GM12878 (cell line): ENCODE measurements at regions not wholly inside any gene's neighbourhood (a gene's known extent, or its start where the extent isn't known, plus 50 kb on each side); places are given as distances from the start of the nearest gene placed in this dataset.

Experiments
- ATAC-seq: fragments of 200-7000 bp; cut with Tn5 transposase; 3 replicates; pipeline ENCODE4 v1.9.1; 2020; ENCODE audit warnings: mild to moderate bottlenecking, moderate library complexity
- BruUV-seq: library from RNA; stranded (reverse); fragments of 400-500 nt; replicated peaks from 2 replicates; lab custom pipeline; 2021; lab: Mats Ljungman, UMichigan
- CTCF ChIA-PET: fragments of 300-600 bp; sonication (Branson Sonifier 250); formaldehyde crosslinking; extraction: SDS; loops from one replicate; lab custom pipeline; 2021; ENCODE audit warnings: inconsistent platforms; lab: Yijun Ruan, JAX
- POLR2A ChIA-PET: fragments of 350-600 bp; formaldehyde crosslinking; extraction: SDS; loops from one replicate; lab custom pipeline; 2021; ENCODE audit warnings: inconsistent platforms; lab: Charles Lee
- RAD21 ChIA-PET: fragments of 300-600 bp; sonication (Branson Sonifier 250); formaldehyde crosslinking; loops from one replicate; lab custom pipeline; 2023; ENCODE audit warnings: antibody characterized with exemption; ENCODE audit not compliant: unreplicated experiment; lab: Charles Lee
- SMC1A ChIA-PET: fragments of 300-600 bp; sonication (Branson Sonifier 250); formaldehyde crosslinking; loops from one replicate; lab custom pipeline; 2023; ENCODE audit not compliant: unreplicated experiment, uncharacterized antibody; lab: Charles Lee
- DNase-seq: peaks from one replicate; pipeline ENCODE4 v3.0.0-alpha.2; 2011; ENCODE audit warnings: low read depth, low spot score
- FAIRE-seq: peaks from 3 replicates; lab custom pipeline; 2011; peaks lifted over from hg19 to GRCh38; lab: Jason Lieb, UNC
- H2AFZ ChIP-seq: 2 replicates; pipeline ENCODE4 v1.6.0; 2011; ENCODE audit warnings: low read depth, low read length, control low read depth; ENCODE audit not compliant: control insufficient read depth
- H3K27ac ChIP-seq: 2 replicates; pipeline ENCODE4 v1.5.1; 2011; ENCODE audit warnings: control low read depth; ENCODE audit not compliant: control insufficient read depth, insufficient read depth
- H3K27me3 ChIP-seq, 2 experiments: replicated peaks in 1 of 2; 2 replicates each; pipeline versions ENCODE4 v1.6.0 to v1.6.1; 2011; ENCODE audit warnings: low read length in 1 of 2; ENCODE audit not compliant: control insufficient read depth in 2 of 2, insufficient read depth in 2 of 2
- H3K36me3 ChIP-seq, 2 experiments: 2 replicates each; pipeline ENCODE4 v1.5.1; 2011; ENCODE audit warnings: low read length in 1 of 2; ENCODE audit not compliant: control insufficient read depth in 2 of 2, insufficient read depth in 2 of 2
- H3K4me1 ChIP-seq: 2 replicates; pipeline ENCODE4 v1.6.1; 2011; ENCODE audit warnings: mild to moderate bottlenecking, low read length, moderate library complexity, mixed read lengths; ENCODE audit not compliant: control insufficient read depth, insufficient read depth
- H3K4me2 ChIP-seq: 2 replicates; pipeline ENCODE4 v1.6.0; 2011; ENCODE audit warnings: control low read depth; ENCODE audit not compliant: control insufficient read depth, insufficient read depth
- H3K4me3 ChIP-seq: fragments of 200-600 bp; sonication (generic); 2 replicates; pipeline ENCODE4 v1.5.1; 2016
- H3K79me2 ChIP-seq: 2 replicates; pipeline ENCODE4 v1.6.0; 2011; ENCODE audit warnings: low read length; ENCODE audit not compliant: control insufficient read depth, insufficient read depth
- H3K9ac ChIP-seq: 2 replicates; pipeline ENCODE4 v1.8.0; 2011; ENCODE audit warnings: low read length, control low read depth, mixed read lengths; ENCODE audit not compliant: control insufficient read depth, insufficient read depth
- H3K9me3 ChIP-seq: replicated peaks from 3 replicates; pipeline ENCODE4 v1.5.1; 2011; ENCODE audit warnings: mild to moderate bottlenecking, low read length; ENCODE audit not compliant: control insufficient read depth, insufficient read depth
- H4K20me1 ChIP-seq: 2 replicates; pipeline ENCODE4 v1.6.0; 2011; ENCODE audit not compliant: control insufficient read depth, insufficient read depth
- BCL11A ChIP-seq: IDR thresholded peaks from 2 replicates; pipeline ENCODE4 v1.6.1; 2011; ENCODE audit warnings: low read depth, low read length
- CBFB ChIP-seq: IDR thresholded peaks from 2 replicates; pipeline ENCODE4 v1.6.1; 2016; ENCODE audit warnings: antibody characterized with exemption, low read depth
- CBX5 ChIP-seq: sonication (generic); IDR thresholded peaks from 2 replicates; pipeline ENCODE4 v1.6.1; 2016; ENCODE audit warnings: low read depth, moderate library complexity, mild to moderate bottlenecking, inconsistent platforms
- HDGF ChIP-seq: fragments of 450-650 bp; IDR thresholded peaks from 2 replicates; pipeline ENCODE4 v1.6.1; 2016; ENCODE audit warnings: antibody characterized with exemption
- MXI1 ChIP-seq: fragments of 150-350 bp; IDR thresholded peaks from 2 replicates; pipeline ENCODE4 v1.6.1; 2011; ENCODE audit warnings: low read depth, mild to moderate bottlenecking, inconsistent platforms, low read length, improper control_type of control experiment
- RBBP5 ChIP-seq: fragments of 200-600 bp; sonication (generic); conservative IDR thresholded peaks from 2 replicates; pipeline ENCODE4 v1.6.1; 2016
- SKIL ChIP-seq: fragments of 450-650 bp; IDR thresholded peaks from 2 replicates; pipeline ENCODE4 v1.6.1; 2017; ENCODE audit warnings: mild to moderate bottlenecking, low read depth, inconsistent platforms; ENCODE audit not compliant: poor library complexity, severe bottlenecking
- TCF3 ChIP-seq: IDR thresholded peaks from 2 replicates; pipeline ENCODE4 v1.6.1; 2012; ENCODE audit warnings: low read depth, mild to moderate bottlenecking, low read length, borderline replicate concordance; ENCODE audit not compliant: insufficient read depth
- TCF7 ChIP-seq: IDR thresholded peaks from 2 replicates; pipeline ENCODE4 v1.6.1; 2014; ENCODE audit warnings: antibody characterized with exemption, borderline replicate concordance
- ZNF384 ChIP-seq: IDR thresholded peaks from 2 replicates; pipeline ENCODE4 v1.6.1; 2012; ENCODE audit warnings: low read depth, mild to moderate bottlenecking, low read length, improper control_type of control experiment, borderline replicate concordance
- WGBS: methylation state at CpG from one replicate; pipeline ENCODE4 v1.1.6; 2016; ENCODE audit warnings: low lambda C conversion rate; ENCODE audit not compliant: insufficient replicate concordance, insufficient coverage; ENCODE audit errors: missing lambda C conversion rate; 5-methylcytosine and 5-hydroxymethylcytosine counted together
- in situ Hi-C: fragments of 300-500 bp; cut with MboI; formaldehyde crosslinking; loops from 9 replicates; pipeline ENCODE4 v1.14.3; 2018; ENCODE audit warnings: mixed read lengths
- intact Hi-C: fragments of 100-400 bp; cut with micrococcal nuclease; formaldehyde crosslinking; loops from one replicate; pipeline ENCODE4 v1.14.2; 2022; ENCODE audit not compliant: unreplicated experiment
- TF ChIP-seq, protein P1 (sequence below): fragments of 150-350 bp; IDR thresholded peaks from 2 replicates; pipeline ENCODE4 v1.6.1; 2016; ENCODE audit warnings: low read depth, low read length
- TF ChIP-seq, protein P2 (sequence below): IDR thresholded peaks from 2 replicates; pipeline ENCODE4 v1.6.1; 2011; ENCODE audit warnings: mild to moderate bottlenecking, low read depth, low read length, moderate library complexity; ENCODE audit not compliant: insufficient replicate concordance

GRCh38 chr2:122388208-122388607, 632.8 kb downstream of the TSN start:
- Histone ChIP-seq H3K79me2 (no peaks in the 10 kb centered on the region), H3K36me3 (no peaks in the 10 kb centered on the region), H3K9me3 (no peaks in the 10 kb centered on the region), H3K27ac (no peak overlapping the region), H3K4me3 (no peak overlapping the region), H3K9ac (no peak overlapping the region), H3K27me3 (no peaks in the 10 kb centered on the region), H2AFZ (no peak overlapping the region), H3K4me1 (no peaks in the 10 kb centered on the region)
- ATAC-seq (no peak), DNase-seq (no peak)
- in situ Hi-C loops, result no loop called here
- RAD21 ChIA-PET, result no interaction called here
- CTCF ChIA-PET, result no interaction called here
- SMC1A ChIA-PET, result interaction anchor here (1.9 kb wide), 1 partner anchor 16 kb away, joined by 7 read pairs; no protein-coding TSS in a partner anchor
- intact Hi-C loops, result no loop called here
- TF ChIP-seq SKIL (no peak), CBFB (no peak), TCF3 (no peak)
- TF ChIP-seq, all 136 proteins: peak for 0
- POLR2A ChIA-PET, result no interaction called here
- no peaks in the 10 kb centered on the region for H4K20me1 ChIP-seq
- BruUV-seq, result no TSS peak
- 0% methylated on average over 3 of the region's 3 CpGs for WGBS
- H3K4me2 ChIP-seq, result no peak overlapping the region
- no peak for FAIRE-seq

DNA sequence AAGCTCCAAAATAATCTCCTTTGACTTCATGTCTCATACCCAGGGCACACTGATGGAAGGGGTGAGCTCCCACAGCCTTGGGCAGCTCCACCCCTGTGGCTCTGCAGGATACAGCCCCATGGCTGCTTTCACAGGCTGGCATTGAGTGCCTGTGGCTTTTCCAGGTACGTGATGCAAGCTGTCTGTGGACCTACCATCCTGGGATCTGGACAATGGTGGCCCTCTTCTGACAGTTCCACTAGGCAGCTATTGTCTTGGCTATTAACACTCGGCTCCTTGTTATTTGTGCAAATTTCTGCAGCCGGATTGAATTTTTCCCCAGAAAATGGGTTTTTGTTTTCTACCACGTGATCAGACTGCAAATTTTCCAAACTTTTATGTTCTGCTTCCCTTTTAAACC, 634.2 kb downstream of the TSN start:
- FAIRE-seq, result no peak
- intact Hi-C loops, result no loop called here
- no peaks in the 10 kb centered on the region for H3K4me1 ChIP-seq
- RAD21 ChIA-PET, result no interaction called here
- no TSS peak for BruUV-seq
- no peak overlapping the region for H3K4me2 ChIP-seq
- in situ Hi-C loops, result no loop called here
- WGBS, result 11% methylated on average over 4 of the region's 4 CpGs
- no peaks in the 10 kb centered on the region for H4K20me1 ChIP-seq
- no peaks in the 10 kb centered on the region for H3K9me3 ChIP-seq
- POLR2A ChIA-PET, result no interaction called here
- H2AFZ ChIP-seq, result no peak overlapping the region
- H3K9ac ChIP-seq, result no peak overlapping the region
- CTCF ChIA-PET, result no interaction called here
- no peaks in the 10 kb centered on the region for H3K27me3 ChIP-seq
- no peak for ATAC-seq
- no peak for DNase-seq
- H3K4me3 ChIP-seq, result no peak overlapping the region
- H3K36me3 ChIP-seq, result no peaks in the 10 kb centered on the region
- H3K27ac ChIP-seq, result no peak overlapping the region
- H3K79me2 ChIP-seq, result no peaks in the 10 kb centered on the region
- SMC1A ChIA-PET, result interaction anchor here (0.8 to 0.9 kb wide), 2 partner anchors 11 to 351 kb away, joined by 4 read pairs; no protein-coding TSS in a partner anchor
- TF ChIP-seq CBX5 (no peak), MXI1 (no peak), TCF7 (no peak), ZNF384 (no peak), BCL11A (no peak), RBBP5 (no peak), HDGF (no peak)
- TF ChIP-seq, protein P1, sequence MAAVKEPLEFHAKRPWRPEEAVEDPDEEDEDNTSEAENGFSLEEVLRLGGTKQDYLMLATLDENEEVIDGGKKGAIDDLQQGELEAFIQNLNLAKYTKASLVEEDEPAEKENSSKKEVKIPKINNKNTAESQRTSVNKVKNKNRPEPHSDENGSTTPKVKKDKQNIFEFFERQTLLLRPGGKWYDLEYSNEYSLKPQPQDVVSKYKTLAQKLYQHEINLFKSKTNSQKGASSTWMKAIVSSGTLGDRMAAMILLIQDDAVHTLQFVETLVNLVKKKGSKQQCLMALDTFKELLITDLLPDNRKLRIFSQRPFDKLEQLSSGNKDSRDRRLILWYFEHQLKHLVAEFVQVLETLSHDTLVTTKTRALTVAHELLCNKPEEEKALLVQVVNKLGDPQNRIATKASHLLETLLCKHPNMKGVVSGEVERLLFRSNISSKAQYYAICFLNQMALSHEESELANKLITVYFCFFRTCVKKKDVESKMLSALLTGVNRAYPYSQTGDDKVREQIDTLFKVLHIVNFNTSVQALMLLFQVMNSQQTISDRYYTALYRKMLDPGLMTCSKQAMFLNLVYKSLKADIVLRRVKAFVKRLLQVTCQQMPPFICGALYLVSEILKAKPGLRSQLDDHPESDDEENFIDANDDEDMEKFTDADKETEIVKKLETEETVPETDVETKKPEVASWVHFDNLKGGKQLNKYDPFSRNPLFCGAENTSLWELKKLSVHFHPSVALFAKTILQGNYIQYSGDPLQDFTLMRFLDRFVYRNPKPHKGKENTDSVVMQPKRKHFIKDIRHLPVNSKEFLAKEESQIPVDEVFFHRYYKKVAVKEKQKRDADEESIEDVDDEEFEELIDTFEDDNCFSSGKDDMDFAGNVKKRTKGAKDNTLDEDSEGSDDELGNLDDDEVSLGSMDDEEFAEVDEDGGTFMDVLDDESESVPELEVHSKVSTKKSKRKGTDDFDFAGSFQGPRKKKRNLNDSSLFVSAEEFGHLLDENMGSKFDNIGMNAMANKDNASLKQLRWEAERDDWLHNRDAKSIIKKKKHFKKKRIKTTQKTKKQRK, result no peak
- TF ChIP-seq, protein P2, sequence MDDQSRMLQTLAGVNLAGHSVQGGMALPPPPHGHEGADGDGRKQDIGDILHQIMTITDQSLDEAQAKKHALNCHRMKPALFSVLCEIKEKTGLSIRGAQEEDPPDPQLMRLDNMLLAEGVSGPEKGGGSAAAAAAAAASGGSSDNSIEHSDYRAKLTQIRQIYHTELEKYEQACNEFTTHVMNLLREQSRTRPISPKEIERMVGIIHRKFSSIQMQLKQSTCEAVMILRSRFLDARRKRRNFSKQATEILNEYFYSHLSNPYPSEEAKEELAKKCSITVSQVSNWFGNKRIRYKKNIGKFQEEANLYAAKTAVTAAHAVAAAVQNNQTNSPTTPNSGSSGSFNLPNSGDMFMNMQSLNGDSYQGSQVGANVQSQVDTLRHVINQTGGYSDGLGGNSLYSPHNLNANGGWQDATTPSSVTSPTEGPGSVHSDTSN, result no peak
